ENCODE measurements at regions not wholly inside any gene's neighbourhood (a gene's known extent, or its start where the extent isn't known, plus 50 kb on each side); places are given as distances from the start of the nearest gene placed in this dataset.

- no peak overlapping the region for H3K4me3 ChIP-seq (replicated peaks; ENCODE audit: low read depth, low read length)
- no peak for TF ChIP-seq CTCF (IDR thresholded peaks at IDR 0.05; ENCODE audit: insufficient read depth, low read length, poor library complexity, severe bottlenecking)
- no peak for DNase-seq (ENCODE audit: extremely low read depth, insufficient read length)
Measured at GRCh38 chr18:38305961-38306360, 740.4 kb upstream of the CELF4 start.

GRCh38 chr18:38301621-38302020 is 736.0 kb upstream of the CELF4 start:
- Histone ChIP-seq H3K36me3 (ENCODE audit: control insufficient read depth, insufficient read depth, low read length) (no peaks in the 10 kb centered on the region), H3K27me3 (replicated peaks; ENCODE audit: control insufficient read depth, insufficient read depth, low read length) (no peaks in the 10 kb centered on the region), H3K4me3 (replicated peaks; ENCODE audit: low read depth, low read length) (no peak overlapping the region)
- DNase-seq (ENCODE audit: extremely low read depth, insufficient read length) = no peak
- no peak for TF ChIP-seq CTCF (IDR thresholded peaks at IDR 0.05; ENCODE audit: insufficient read depth, low read length, poor library complexity, severe bottlenecking)

More at GRCh38 chr18:38305961-38306360, 740.4 kb upstream of the CELF4 start:
- H3K36me3 ChIP-seq (ENCODE audit: control insufficient read depth, insufficient read depth, low read length) = no peaks in the 10 kb centered on the region
- H3K27me3 ChIP-seq (replicated peaks; ENCODE audit: control insufficient read depth, insufficient read depth, low read length) = no peaks in the 10 kb centered on the region

- DNase-seq (ENCODE audit: extremely low read depth, insufficient read length) = no peak
- TF ChIP-seq CTCF (IDR thresholded peaks at IDR 0.05; ENCODE audit: insufficient read depth, low read length, poor library complexity, severe bottlenecking) = no peak
- Histone ChIP-seq H3K4me3 (replicated peaks; ENCODE audit: low read depth, low read length) (no peak overlapping the region), H3K36me3 (ENCODE audit: control insufficient read depth, insufficient read depth, low read length) (no peaks in the 10 kb centered on the region), H3K27me3 (replicated peaks; ENCODE audit: control insufficient read depth, insufficient read depth, low read length) (no peaks in the 10 kb centered on the region)
Measured at GRCh38 chr18:38297910-38298309, 732.3 kb upstream of the CELF4 start.

GRCh38 chr18:38290229-38290628 is 724.6 kb upstream of the CELF4 start:
- H3K36me3 ChIP-seq (ENCODE audit: control insufficient read depth, insufficient read depth, low read length) = no peaks in the 10 kb centered on the region
- DNase-seq (ENCODE audit: extremely low read depth, insufficient read length) = no peak
- TF ChIP-seq CTCF (IDR thresholded peaks at IDR 0.05; ENCODE audit: insufficient read depth, low read length, poor library complexity, severe bottlenecking) = no peak
- no peaks in the 10 kb centered on the region for H3K27me3 ChIP-seq (replicated peaks; ENCODE audit: control insufficient read depth, insufficient read depth, low read length)
- H3K4me3 ChIP-seq (replicated peaks; ENCODE audit: low read depth, low read length) = no peak overlapping the region

- DNase-seq (ENCODE audit: extremely low read depth, insufficient read length) = no peak
- H3K4me3 ChIP-seq (replicated peaks; ENCODE audit: low read depth, low read length) = no peak overlapping the region
- TF ChIP-seq CTCF (IDR thresholded peaks at IDR 0.05; ENCODE audit: insufficient read depth, low read length, poor library complexity, severe bottlenecking) = no peak
- no peaks in the 10 kb centered on the region for H3K27me3 ChIP-seq (replicated peaks; ENCODE audit: control insufficient read depth, insufficient read depth, low read length)
- no peaks in the 10 kb centered on the region for H3K36me3 ChIP-seq (ENCODE audit: control insufficient read depth, insufficient read depth, low read length)
Measured at GRCh38 chr18:38284972-38285371, 719.4 kb upstream of the CELF4 start.

- Histone ChIP-seq H3K4me3 (replicated peaks; ENCODE audit: low read depth, low read length) (no peak overlapping the region), H3K27me3 (replicated peaks; ENCODE audit: control insufficient read depth, insufficient read depth, low read length) (no peaks in the 10 kb centered on the region), H3K36me3 (ENCODE audit: control insufficient read depth, insufficient read depth, low read length) (no peaks in the 10 kb centered on the region)
- no peak for DNase-seq (ENCODE audit: extremely low read depth, insufficient read length)
- no peak for TF ChIP-seq CTCF (IDR thresholded peaks at IDR 0.05; ENCODE audit: insufficient read depth, low read length, poor library complexity, severe bottlenecking)
Measured at GRCh38 chr18:38263066-38263465, 697.5 kb upstream of the CELF4 start.

Measured in GM06990 (cell line).